Neural progenitor cell (in vitro differentiated cells): ENCODE measurements at regions not wholly inside any gene's neighbourhood (a gene's known extent, or its start where the extent isn't known, plus 50 kb on each side); places are given as distances from the start of the nearest gene placed in this dataset.

ENCODE experiments used
- EZH2 ChIP-seq: fragments of 200-600 bp; sonication (generic); IDR thresholded peaks from 2 replicates; pipeline ENCODE4 v1.6.1; 2017; ENCODE audit warnings: antibody characterized with exemption, mild to moderate bottlenecking, moderate library complexity
- EZH2phosphoT487 ChIP-seq: fragments of 200-600 bp; sonication (generic); IDR thresholded peaks from 2 replicates; pipeline ENCODE4 v1.6.1; 2017; ENCODE audit warnings: antibody characterized with exemption
- TF ChIP-seq, protein P1 (sequence below): fragments of 200-600 bp; sonication (generic); IDR thresholded peaks from 2 replicates; pipeline ENCODE4 v1.5.1; 2017; ENCODE audit warnings: antibody characterized with exemption, mild to moderate bottlenecking

DNA sequence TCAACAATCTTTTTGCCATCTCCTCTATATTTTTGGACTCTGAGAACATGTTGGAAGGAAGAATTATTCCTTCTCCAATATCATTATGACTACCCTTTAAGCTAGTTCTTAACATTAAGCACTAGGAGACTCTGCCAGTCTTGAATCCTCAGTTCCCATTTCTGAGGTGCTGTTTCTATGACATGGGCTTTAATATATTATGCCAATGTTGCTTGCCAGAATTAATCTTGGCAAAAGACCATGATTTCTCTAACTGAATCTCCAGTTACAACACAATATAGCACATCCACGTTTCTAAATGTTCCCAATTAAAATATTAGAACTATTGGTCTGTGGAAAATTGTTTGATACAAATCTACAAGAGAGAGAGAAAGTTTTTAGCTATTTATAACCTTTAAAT lies 250.0 kb downstream of the HGF start:
- TF ChIP-seq, protein P1, sequence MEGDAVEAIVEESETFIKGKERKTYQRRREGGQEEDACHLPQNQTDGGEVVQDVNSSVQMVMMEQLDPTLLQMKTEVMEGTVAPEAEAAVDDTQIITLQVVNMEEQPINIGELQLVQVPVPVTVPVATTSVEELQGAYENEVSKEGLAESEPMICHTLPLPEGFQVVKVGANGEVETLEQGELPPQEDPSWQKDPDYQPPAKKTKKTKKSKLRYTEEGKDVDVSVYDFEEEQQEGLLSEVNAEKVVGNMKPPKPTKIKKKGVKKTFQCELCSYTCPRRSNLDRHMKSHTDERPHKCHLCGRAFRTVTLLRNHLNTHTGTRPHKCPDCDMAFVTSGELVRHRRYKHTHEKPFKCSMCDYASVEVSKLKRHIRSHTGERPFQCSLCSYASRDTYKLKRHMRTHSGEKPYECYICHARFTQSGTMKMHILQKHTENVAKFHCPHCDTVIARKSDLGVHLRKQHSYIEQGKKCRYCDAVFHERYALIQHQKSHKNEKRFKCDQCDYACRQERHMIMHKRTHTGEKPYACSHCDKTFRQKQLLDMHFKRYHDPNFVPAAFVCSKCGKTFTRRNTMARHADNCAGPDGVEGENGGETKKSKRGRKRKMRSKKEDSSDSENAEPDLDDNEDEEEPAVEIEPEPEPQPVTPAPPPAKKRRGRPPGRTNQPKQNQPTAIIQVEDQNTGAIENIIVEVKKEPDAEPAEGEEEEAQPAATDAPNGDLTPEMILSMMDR: no peak
- TF ChIP-seq EZH2 (no peak), EZH2phosphoT487 (no peak)
